Stimulated activated CD8-positive, alpha-beta memory T cell treated with anti-CD3 and anti-CD28 coated beads, Interleukin-12 subunit alpha, Interleukin-12 subunit beta, amount 100 ng/mL, for 24 hours (primary cell): ENCODE measurements at regions not wholly inside any gene's neighbourhood (a gene's known extent, or its start where the extent isn't known, plus 50 kb on each side); places are given as distances from the start of the nearest gene placed in this dataset.
A peak's percentile ranks its signal among the peaks of the same experiment; 100 is the strongest.
"Not testable (repeated sequence)": the region's sequence is repeated elsewhere in the genome, so short reads cannot be mapped to it uniquely, and the experiment has no call there.

Experiments used
- DNase-seq: peaks from one replicate; pipeline ENCODE4 v3.0.0-alpha.2; 2020; ENCODE audit errors: extremely low read depth

DNA sequence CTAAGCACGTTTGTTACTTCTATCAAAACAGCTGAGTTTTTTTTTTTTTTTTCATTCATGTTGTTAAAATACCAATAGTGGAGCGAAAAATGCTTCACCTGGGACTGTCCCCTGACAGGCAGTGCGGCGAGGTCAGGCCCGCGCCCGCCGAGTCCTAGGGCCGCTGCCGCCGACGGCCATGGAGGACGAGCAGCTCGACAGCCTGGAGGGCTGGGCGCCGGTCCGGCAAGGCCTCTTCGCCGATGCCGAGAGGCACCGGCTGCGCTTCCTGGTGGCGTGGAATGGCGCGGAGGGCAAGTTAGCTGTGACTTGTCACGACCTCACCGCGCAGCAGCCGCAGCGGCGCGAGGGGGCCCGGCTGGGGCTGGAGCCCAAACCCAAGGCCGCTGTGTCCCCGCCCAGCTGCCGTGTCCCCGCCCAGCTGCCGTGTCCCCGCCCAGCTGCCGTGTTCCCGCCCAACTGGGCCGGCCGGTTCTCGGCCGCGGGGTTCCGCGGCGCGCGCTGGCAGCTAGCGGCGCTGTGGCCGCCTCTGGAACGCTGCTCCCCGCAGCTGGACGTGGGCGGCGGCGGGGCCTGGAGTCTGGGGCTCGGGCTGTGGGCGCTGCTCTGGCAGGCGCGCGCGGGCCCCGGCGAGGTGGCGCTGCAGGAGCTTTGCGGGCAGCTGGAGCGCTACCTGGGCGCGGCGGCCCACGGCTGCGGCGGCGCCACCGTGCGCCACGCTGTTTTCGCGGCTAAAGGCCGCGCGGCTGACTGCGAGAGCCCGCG lies 56.7 kb upstream of the GOLGA8R start:
- peak; percentile 3 for DNase-seq

DNA sequence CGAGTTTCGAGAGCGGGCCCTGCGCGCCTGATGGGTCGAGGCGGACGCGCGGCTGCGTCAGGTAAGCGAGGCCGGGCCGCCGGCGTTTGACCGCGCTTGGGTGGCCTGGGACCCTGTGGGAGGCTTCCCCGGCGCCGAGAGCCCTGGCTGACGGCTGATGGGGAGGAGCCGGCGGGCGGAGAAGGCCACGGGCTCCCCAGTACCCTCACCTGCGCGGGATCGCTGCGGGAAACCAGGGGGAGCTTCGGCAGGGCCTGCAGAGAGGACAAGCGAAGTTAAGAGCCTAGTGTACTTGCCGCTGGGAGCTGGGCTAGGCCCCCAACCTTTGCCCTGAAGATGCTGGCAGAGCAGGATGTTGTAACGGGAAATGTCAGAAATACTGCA lies 57.3 kb upstream of the GOLGA8R start:
- DNase-seq = not testable (repeated sequence)

DNA sequence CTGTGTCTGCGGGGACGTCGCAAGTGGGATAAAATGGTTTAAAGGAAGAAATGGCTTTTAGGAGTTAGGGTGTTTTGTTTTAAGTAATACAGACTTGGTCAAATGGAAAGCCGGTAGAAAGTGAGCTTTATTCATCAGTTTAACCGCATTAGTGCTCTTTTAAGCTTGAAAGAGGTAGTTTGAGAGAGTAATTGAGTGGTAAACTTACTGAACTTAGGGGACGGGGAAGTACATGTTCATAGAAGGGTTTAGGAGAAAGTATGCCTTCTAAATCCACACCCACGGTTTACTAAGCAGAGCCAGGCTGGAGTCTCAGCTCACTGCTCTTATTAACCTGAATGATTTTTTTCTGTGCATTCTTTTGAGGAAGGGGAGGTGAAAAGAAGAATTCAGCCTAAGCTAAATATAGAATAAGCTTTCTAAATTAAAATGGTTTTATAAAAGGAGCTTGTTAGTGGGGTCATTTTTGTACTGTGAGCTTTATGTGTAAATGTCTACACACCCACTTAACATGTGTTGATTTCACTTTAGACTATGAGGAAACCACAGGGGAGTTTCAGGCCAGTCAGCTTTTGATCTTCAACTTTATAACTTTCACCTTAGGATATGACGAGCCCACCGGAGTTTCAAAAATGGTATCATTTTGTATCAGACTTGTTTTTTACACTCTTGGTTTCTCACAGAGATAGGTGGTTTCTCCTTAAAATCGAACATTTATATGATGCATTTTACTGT lies 57.9 kb upstream of the GOLGA8R start:
- not testable (repeated sequence) for DNase-seq

DNA sequence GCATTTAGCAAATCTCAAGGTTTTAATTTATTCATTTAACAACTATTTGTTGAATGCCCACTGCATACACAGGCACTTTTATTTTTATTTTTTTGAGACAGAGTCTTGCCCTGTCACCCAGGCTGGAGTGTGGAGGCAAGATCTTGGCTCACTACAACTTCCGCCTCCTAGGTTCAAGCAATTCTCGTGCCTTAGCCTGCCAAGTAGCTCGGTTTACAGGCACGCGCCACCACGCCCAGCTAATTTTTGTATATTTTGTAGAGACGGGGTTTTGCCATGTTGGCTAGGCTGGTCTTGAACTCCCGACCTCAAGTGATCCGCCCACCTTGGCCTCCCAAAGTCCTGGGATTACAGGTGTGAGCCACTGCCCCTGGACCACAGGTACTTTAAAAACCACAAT lies 67.0 kb upstream of the GOLGA8Q start:
- not testable (repeated sequence) for DNase-seq

DNA sequence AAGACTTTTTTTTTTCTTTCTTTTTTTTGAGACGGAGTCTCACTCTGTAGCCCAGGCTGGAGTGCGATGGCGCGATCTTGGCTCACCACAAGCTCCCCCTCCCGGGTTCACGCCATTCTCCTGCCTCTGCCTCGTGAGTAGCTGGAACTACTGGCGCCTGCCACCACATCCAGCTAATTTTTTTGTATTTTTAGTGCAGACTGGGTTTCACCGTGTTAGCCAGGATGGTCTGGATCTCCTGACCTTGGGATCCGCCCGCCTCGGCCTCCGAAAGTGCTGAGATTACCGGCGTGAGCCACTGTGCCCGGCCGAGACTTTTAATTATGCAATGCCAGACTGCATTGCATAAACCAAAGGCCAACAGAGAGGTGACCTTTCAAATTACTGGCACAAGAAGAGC lies 62.6 kb upstream of the GOLGA8Q start:
- DNase-seq = not testable (repeated sequence)

DNA sequence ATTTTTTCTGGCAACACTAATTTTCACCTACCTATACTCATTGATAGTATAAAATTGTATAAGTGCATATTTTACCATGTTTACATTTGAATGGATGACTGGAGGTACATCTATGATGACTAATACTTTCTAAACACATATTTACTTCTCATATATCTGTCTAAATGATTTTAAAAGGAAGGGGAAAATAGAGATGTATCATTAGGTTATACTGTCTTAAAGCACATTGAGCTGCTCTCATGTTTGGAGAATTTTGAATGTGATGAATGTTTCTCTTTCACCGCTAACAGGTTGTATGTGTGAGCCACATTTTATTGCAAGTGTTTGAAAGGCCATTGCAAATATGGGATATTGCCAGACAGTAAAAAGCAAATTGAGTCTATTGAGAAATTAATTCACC lies 61.5 kb upstream of the GOLGA8Q start:
- DNase-seq = not testable (repeated sequence)

DNA sequence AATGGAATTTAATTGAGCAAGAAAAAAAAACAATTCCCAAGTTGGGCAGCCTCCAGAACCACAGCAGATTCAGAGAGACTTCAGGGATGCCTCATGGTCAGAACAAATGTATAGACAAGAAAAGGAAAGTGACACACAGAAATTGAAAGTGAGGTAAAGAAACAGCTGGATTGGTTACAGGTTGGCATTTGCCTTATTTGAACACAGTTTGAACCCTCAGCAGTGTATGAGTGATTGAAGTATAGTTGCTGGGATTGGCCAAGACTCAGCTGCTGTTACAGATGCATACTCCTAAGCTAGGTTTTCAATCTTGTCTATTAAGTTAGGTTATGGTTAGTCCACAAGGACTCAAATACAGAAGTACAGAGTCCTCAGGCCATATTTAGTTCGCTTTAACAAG lies 57.9 kb upstream of the GOLGA8Q start:
- not testable (repeated sequence) for DNase-seq

DNA sequence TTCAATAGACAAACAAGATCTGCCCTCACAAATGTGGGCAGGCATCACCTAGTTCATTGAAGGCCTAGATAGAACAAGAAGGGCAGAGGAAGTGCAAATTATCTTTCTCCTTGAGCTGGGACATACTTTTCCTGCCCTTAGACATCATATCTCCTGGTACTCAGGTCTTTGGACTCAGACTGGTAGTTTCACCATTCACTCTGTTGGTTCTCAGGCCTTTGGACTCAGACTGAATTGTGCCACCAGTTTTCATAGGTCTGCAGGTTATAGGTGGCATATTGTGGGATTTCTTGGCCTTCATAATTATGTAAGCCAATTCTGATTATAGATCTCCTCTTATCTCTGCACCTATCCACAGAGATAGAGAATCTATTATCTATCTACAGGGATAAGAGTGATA lies 54.6 kb upstream of the GOLGA8Q start:
- DNase-seq = not testable (repeated sequence)

DNA sequence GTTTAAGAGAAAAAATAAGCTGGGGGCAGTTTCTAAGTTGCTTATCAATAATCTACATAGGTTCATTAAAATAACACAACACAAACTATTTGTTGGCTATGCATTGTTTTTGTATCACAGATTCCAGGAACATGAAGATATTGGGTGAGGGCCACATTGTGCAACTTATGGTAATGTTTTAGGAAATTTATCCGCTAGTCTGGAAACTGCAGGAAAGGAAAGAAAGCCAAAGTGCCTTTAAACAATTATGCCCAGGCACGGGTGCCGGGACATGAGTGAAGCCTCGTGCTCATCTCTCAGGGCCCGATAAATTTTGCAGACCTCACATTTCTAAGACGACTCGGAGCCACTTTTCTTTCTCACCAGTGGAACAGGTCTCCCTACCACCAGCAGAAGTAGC lies 52.6 kb upstream of the GOLGA8Q start:
- not testable (repeated sequence) for DNase-seq

DNA sequence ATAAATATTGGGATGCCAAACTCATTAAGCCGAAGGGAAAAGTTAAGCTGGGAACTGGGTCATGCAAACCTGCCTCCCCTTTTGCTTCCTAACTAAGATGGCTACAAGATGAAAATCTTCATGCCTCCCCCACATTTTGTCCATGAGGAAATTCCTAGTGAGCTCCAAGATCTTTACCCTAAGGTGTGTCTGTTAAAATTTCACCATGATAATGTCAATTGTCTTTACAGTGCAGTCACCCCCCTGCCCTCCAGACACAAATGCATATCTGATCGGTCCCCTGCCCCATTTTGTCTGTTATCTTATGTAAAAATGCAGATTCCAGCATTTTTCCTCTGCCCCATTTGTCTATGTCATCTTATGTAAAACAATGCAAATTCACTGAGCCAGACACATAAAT lies 51.3 kb upstream of the GOLGA8Q start:
- not testable (repeated sequence) for DNase-seq
